Activated CD4-positive, alpha-beta T cell treated with anti-CD3 and anti-CD28 coated beads, Interleukin-2, amount 10 ng/mL, durations not matched to agents 24 days and 14 days (primary cell): ENCODE measurements at regions not wholly inside any gene's neighbourhood (a gene's known extent, or its start where the extent isn't known, plus 50 kb on each side); places are given as distances from the start of the nearest gene placed in this dataset.
"Not testable (repeated sequence)": the region's sequence is repeated elsewhere in the genome, so short reads cannot be mapped to it uniquely, and the experiment has no call there.

Experiments used
- DNase-seq: peaks from one replicate; pipeline ENCODE4 v3.0.0; 2022
- H3K27ac Mint-ChIP-seq: one replicate; pipeline ENCODE4 v1.8.0; 2022; ENCODE audit warnings: mild to moderate bottlenecking, mixed read lengths
- H3K27me3 Mint-ChIP-seq: one replicate; pipeline ENCODE4 v1.8.0; 2022; ENCODE audit warnings: mixed read lengths
- H3K36me3 Mint-ChIP-seq: one replicate; pipeline ENCODE4 v1.8.0; 2022; ENCODE audit warnings: low read depth, mild to moderate bottlenecking, mixed read lengths
- H3K4me1 Mint-ChIP-seq: one replicate; pipeline ENCODE4 v1.8.0; 2021; ENCODE audit warnings: mixed read lengths
- H3K4me3 Mint-ChIP-seq: one replicate; pipeline ENCODE4 v1.8.0; 2022; ENCODE audit warnings: mild to moderate bottlenecking, moderate library complexity, mixed read lengths
- H3K9me3 Mint-ChIP-seq: one replicate; pipeline ENCODE4 v1.8.0; 2021; ENCODE audit warnings: mixed read lengths
- intact Hi-C: fragments of 100-400 bp; cut with micrococcal nuclease; formaldehyde crosslinking; loops from one replicate; pipeline ENCODE4 v1.15.1; 2023

DNA sequence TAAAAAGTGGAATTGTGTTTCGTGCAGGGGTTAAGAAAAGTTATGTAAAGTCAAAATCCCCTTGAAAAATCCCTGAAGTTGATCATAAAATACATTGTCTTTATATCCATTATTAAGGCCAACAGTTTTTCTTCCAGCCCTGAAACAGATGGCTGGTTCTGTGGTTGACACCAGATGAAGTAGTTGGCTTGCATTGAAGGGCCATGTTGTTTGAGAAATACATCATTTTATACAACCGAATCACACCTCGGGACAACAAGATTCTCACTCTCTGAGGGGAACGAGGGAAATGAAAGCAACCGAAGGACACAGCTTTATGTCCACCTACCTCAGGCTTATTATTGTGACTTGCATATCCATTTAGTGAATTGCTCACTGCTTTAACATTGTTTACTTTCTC lies 126.0 kb upstream of the MITF start:
- intact Hi-C loops = no loop called here
- Mint-ChIP-seq H3K36me3 (no peaks in the 10 kb centered on the region), H3K27ac (no peak overlapping the region), H3K4me3 (no peak overlapping the region), H3K27me3 (no peaks in the 10 kb centered on the region), H3K4me1 (no peaks in the 10 kb centered on the region), H3K9me3 (no peaks in the 10 kb centered on the region)
- DNase-seq = no peak

DNA sequence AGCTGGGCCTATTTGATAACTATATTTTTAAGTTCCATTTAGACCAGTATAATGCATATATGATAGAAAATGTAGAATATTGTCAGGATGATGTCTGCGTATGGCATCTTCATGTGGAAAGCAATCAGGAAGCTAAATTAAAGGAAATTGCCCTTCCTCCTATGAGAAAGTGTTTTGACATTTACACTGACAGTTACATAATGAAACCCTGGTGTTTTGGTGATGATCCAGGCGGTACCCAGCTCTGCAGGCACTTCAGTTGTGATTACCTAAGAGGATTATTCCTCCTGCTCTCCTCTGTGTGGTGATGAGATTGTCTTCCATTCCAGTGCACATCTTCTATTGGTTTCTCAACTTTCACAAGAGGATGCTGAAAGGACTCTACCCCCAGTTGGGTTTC lies 126.5 kb upstream of the MITF start:
- H3K27ac Mint-ChIP-seq = no peak overlapping the region
- H3K9me3 Mint-ChIP-seq = no peaks in the 10 kb centered on the region
- H3K4me3 Mint-ChIP-seq = no peak overlapping the region
- H3K4me1 Mint-ChIP-seq = no peaks in the 10 kb centered on the region
- no peak for DNase-seq
- no peaks in the 10 kb centered on the region for H3K36me3 Mint-ChIP-seq
- intact Hi-C loops = no loop called here
- no peaks in the 10 kb centered on the region for H3K27me3 Mint-ChIP-seq

DNA sequence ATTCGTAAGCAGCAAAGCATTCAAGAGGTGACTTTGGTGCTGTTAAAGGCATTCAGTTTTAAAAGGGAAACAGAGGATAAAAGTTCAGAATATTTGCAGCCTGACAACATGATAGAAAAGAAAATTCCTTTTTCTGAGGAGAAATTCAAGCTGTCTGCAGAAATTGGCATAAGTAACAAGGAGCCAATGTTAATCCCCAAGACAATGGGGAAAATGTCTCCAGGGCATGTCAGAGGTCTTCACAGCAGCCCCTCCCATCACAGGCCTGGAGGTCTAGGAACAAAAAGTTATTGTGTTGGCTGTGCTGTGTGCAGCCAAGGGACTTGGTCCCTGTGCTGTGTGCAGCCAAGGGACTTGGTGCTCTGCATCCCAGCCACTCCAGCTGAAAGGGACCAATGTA lies 129.7 kb upstream of the MITF start:
- intact Hi-C loops, H3K27ac Mint-ChIP-seq, H3K9me3 Mint-ChIP-seq, H3K36me3 Mint-ChIP-seq, DNase-seq, H3K4me1 Mint-ChIP-seq, H3K4me3 Mint-ChIP-seq, H3K27me3 Mint-ChIP-seq: not testable (repeated sequence)

GRCh38 chr3:69607466-69608305 lies 131.6 kb upstream of the MITF start:
- no peak for DNase-seq
- Mint-ChIP-seq H3K27ac (no peak overlapping the region), H3K27me3 (no peaks in the 10 kb centered on the region), H3K4me1 (no peaks in the 10 kb centered on the region), H3K4me3 (no peak overlapping the region), H3K9me3 (no peaks in the 10 kb centered on the region), H3K36me3 (no peaks in the 10 kb centered on the region)
- intact Hi-C loops = no loop called here

GRCh38 chr3:69605867-69606266 lies 133.4 kb upstream of the MITF start:
- H3K4me1 Mint-ChIP-seq = no peaks in the 10 kb centered on the region
- DNase-seq = no peak
- H3K36me3 Mint-ChIP-seq = no peaks in the 10 kb centered on the region
- no peaks in the 10 kb centered on the region for H3K27me3 Mint-ChIP-seq
- intact Hi-C loops = no loop called here
- H3K9me3 Mint-ChIP-seq = no peaks in the 10 kb centered on the region
- H3K27ac Mint-ChIP-seq = no peak overlapping the region
- no peak overlapping the region for H3K4me3 Mint-ChIP-seq

GRCh38 chr3:69604735-69605450 lies 134.4 kb upstream of the MITF start:
- intact Hi-C loops = no loop called here
- Mint-ChIP-seq H3K36me3 (no peaks in the 10 kb centered on the region), H3K27ac (no peak overlapping the region), H3K4me3 (no peak overlapping the region), H3K4me1 (no peaks in the 10 kb centered on the region), H3K27me3 (no peaks in the 10 kb centered on the region), H3K9me3 (no peaks in the 10 kb centered on the region)
- DNase-seq = no peak

DNA sequence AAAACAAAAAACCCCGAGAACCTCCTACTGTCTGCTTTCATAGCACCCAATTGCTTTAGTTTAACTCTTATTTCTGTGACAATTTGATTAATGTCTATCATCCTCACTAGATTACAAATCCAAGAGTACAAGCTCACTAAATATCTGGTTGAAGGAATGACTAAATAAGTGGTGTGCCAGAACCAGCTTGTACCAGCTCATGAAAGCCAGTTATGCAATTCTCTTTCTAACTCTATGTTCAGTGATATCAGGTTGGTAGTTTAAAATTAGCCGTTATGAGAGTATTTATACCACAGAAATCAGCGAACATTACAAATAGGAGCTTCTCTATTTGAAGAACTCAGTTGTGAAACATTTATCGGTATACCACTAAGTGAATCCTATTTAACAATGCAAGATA lies 137.2 kb upstream of the MITF start:
- DNase-seq = no peak
- Mint-ChIP-seq H3K27me3 (no peaks in the 10 kb centered on the region), H3K36me3 (no peaks in the 10 kb centered on the region), H3K4me1 (no peaks in the 10 kb centered on the region), H3K4me3 (no peak overlapping the region), H3K9me3 (no peaks in the 10 kb centered on the region), H3K27ac (no peak overlapping the region)
- intact Hi-C loops = no loop called here

GRCh38 chr3:69594286-69594685 lies 145.0 kb upstream of the MITF start:
- no peak for DNase-seq
- Mint-ChIP-seq H3K27me3 (no peaks in the 10 kb centered on the region), H3K4me3 (no peak overlapping the region), H3K4me1 (no peaks in the 10 kb centered on the region), H3K36me3 (no peaks in the 10 kb centered on the region), H3K9me3 (no peaks in the 10 kb centered on the region), H3K27ac (no peak overlapping the region)
- intact Hi-C loops = no loop called here

DNA sequence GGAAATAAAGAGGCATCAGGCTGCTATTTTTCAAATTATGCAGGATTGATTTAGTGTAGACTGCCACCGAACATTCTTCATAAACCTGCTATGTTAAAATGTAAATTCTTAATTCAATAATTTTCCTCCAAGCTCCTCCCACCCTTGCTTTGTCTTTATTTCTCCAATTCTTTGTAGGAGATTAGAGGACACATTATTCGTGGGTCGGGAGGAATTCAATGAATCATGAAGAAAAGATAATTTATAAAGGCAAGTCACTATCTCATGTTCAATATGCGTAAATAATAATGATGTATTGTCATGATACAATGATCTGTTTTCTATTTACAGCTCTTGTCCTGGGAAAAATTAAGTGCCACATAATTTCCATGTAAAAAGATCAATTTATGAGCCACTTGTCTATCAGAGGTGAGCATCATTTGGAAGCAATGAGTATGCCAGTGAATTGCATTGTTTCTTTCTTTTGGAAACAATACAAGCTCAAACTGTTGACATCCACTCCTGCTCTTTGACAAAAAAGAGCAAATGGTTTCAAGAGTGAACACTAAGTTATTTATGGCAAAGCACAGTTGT lies 148.0 kb upstream of the MITF start:
- H3K27me3 Mint-ChIP-seq = no peaks in the 10 kb centered on the region
- no peak overlapping the region for H3K27ac Mint-ChIP-seq
- DNase-seq = no peak
- H3K4me3 Mint-ChIP-seq = no peak overlapping the region
- intact Hi-C loops = no loop called here
- H3K4me1 Mint-ChIP-seq = no peaks in the 10 kb centered on the region
- no peaks in the 10 kb centered on the region for H3K36me3 Mint-ChIP-seq
- peaks cover 13% of the 10 kb centered on the region for H3K9me3 Mint-ChIP-seq

DNA sequence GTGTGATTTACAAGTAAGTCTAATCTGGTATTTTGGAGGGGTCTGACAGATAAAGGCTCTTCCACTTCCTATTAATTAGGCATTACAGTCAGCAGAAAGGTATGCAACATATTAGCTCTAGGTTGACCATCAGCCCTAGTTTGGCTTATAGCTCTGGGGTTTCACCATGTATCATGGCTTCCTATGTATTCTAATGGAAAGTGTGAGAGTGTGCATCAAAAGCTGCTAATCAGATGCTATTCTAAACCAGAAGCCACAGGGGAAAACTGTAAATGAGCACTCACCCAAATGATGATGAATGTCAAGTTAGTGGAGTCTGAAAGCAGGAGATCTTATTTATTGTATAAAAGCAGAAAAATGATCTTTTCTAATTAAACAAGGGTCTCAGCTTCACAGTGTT lies 149.2 kb upstream of the MITF start:
- Mint-ChIP-seq H3K27ac (no peak overlapping the region), H3K4me1 (no peaks in the 10 kb centered on the region), H3K36me3 (no peaks in the 10 kb centered on the region), H3K4me3 (no peak overlapping the region), H3K27me3 (no peaks in the 10 kb centered on the region), H3K9me3 (peaks cover 19% of the 10 kb centered on the region)
- DNase-seq = no peak
- intact Hi-C loops = no loop called here

- intact Hi-C loops = no loop called here
- H3K4me1 Mint-ChIP-seq = no peaks in the 10 kb centered on the region
Observed at GRCh38 chr3:69588170-69588569, 151.1 kb upstream of the MITF start.

DNA sequence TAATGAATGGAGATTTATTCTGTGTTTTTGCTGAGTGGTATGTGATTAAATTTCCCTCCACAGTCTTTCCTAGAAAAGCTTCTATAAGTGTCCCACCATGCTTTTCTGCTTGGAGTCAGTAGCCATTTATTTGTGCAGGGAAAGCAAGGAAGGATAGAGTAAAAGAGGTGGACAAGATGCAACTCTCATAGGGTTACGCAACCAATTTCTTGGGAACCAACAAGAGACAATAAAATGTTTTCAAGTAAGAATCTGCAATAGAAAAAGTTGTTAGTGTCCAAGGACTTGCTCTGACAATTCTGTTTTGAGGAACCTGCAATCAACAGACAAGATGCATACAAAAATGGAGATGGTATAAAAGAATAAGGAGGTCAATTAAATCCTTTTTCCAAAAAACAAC lies 153.8 kb upstream of the MITF start:
- no peak overlapping the region for H3K4me3 Mint-ChIP-seq
- no peak for DNase-seq
- H3K9me3 Mint-ChIP-seq = peaks cover 19% of the 10 kb centered on the region
- intact Hi-C loops = no loop called here
- no peaks in the 10 kb centered on the region for H3K4me1 Mint-ChIP-seq
- H3K27me3 Mint-ChIP-seq = no peaks in the 10 kb centered on the region
- H3K36me3 Mint-ChIP-seq = no peaks in the 10 kb centered on the region
- no peak overlapping the region for H3K27ac Mint-ChIP-seq

More at GRCh38 chr3:69588170-69588569, 151.1 kb upstream of the MITF start:
- Mint-ChIP-seq H3K4me3 (no peak overlapping the region), H3K27ac (no peak overlapping the region), H3K36me3 (no peaks in the 10 kb centered on the region), H3K27me3 (no peaks in the 10 kb centered on the region), H3K9me3 (peaks cover 19% of the 10 kb centered on the region)
- DNase-seq = no peak

GRCh38 chr3:69582044-69582443 lies 157.2 kb upstream of the MITF start:
- no peaks in the 10 kb centered on the region for H3K27me3 Mint-ChIP-seq
- no peak overlapping the region for H3K27ac Mint-ChIP-seq
- peaks cover 7% of the 10 kb centered on the region for H3K9me3 Mint-ChIP-seq
- intact Hi-C loops = no loop called here
- no peak for DNase-seq
- no peak overlapping the region for H3K4me3 Mint-ChIP-seq
- H3K36me3 Mint-ChIP-seq = no peaks in the 10 kb centered on the region
- H3K4me1 Mint-ChIP-seq = no peaks in the 10 kb centered on the region

DNA sequence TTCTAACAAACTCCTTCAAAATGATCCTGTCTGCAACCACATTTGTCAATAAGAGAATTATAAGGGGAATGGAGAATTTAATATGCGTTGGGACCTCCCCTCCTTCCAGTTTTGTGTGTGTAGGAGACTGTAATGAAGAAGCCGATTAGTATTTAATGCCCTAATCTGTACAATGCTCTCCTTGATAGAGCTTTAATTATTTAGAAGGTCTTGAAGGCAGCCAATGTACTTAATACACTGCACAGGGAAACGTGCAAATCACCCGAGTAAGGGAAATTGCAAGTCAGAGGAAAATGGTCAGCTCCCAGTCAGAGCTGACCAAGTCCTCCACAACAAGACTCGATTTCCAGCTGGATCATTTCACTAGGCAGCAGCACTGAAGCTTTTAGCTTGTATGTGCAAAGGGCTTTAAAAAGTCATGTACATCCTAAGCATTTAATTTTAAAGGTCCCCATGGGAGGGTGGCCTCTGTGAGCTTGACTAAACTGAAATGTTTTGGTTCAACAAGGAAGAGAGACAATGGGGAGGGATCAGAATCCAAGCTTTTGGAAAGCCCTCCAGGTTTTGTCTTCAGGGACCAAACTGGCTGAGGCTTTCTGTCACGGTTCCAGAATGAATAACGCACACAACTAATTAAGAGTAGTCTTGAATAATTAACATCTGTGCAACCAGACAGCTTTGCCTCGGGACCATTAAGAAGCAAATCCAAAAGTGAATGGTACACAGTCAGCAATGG lies 159.8 kb upstream of the MITF start:
- intact Hi-C loops = no loop called here
- Mint-ChIP-seq H3K27ac (no peak overlapping the region), H3K9me3 (no peaks in the 10 kb centered on the region), H3K4me1 (no peaks in the 10 kb centered on the region), H3K36me3 (no peaks in the 10 kb centered on the region), H3K4me3 (no peak overlapping the region), H3K27me3 (no peaks in the 10 kb centered on the region)
- no peak for DNase-seq
